GM06990 (cell line): ENCODE measurements at regions not wholly inside any gene's neighbourhood (a gene's known extent, or its start where the extent isn't known, plus 50 kb on each side); places are given as distances from the start of the nearest gene placed in this dataset.

ENCODE experiments used
- DNase-seq: peaks from one replicate; pipeline ENCODE4 v3.0.0-alpha.2; 2011; ENCODE audit not compliant: insufficient read length; ENCODE audit errors: extremely low read depth
- H3K27me3 ChIP-seq: replicated peaks from 2 replicates; pipeline ENCODE4 v1.6.0; 2011; ENCODE audit warnings: low read length; ENCODE audit not compliant: control insufficient read depth, insufficient read depth
- H3K36me3 ChIP-seq: 2 replicates; pipeline ENCODE4 v1.5.1; 2011; ENCODE audit warnings: low read length; ENCODE audit not compliant: control insufficient read depth, insufficient read depth
- H3K4me3 ChIP-seq: replicated peaks from 2 replicates; pipeline ENCODE4 v1.5.1; 2011; ENCODE audit warnings: low read depth, mild to moderate bottlenecking, control low read depth, low read length
- TF ChIP-seq, protein P1 (sequence below): IDR thresholded peaks from 2 replicates; pipeline ENCODE4 v1.5.1; 2011; ENCODE audit warnings: low read length, control low read depth, mild to moderate bottlenecking, inconsistent platforms; ENCODE audit not compliant: insufficient read depth, poor library complexity, severe bottlenecking

DNA sequence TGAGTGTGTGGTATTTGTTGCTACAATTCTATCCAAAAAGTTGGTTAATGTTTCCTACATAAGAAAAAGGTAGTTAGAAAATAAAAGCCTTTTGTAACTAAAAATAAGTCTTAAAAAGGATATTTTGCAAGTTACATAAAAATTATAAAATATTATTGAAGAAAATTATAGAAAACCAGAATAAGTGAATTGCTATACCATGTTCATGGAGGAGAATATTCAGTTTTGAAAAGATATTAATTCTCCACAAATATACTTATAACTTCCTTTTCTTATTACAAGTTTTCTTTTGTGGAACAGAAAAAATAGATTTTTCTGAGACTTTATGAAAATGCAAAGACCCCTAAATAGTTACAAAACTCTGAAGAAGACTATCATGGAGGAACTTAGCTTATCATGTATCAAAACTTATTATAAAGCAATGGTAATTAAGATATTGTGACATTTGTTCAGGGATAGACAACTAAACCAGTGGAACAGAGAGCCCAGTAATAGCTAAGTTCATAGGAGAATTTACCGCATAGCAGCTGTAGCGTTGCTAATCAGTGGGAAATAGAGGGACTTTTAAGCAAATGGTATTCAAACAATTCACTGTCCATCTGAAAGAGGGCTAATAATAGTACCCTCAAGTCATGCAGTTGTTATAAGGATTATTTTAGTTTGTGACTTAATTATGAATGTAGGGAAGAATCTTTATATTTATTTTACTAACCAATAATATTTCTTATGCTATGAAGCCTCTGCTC is 515.2 kb upstream of the ZNF608 start:
- Histone ChIP-seq H3K4me3 (no peak overlapping the region), H3K36me3 (no peaks in the 10 kb centered on the region), H3K27me3 (no peaks in the 10 kb centered on the region)
- DNase-seq, result no peak
- TF ChIP-seq, protein P1, sequence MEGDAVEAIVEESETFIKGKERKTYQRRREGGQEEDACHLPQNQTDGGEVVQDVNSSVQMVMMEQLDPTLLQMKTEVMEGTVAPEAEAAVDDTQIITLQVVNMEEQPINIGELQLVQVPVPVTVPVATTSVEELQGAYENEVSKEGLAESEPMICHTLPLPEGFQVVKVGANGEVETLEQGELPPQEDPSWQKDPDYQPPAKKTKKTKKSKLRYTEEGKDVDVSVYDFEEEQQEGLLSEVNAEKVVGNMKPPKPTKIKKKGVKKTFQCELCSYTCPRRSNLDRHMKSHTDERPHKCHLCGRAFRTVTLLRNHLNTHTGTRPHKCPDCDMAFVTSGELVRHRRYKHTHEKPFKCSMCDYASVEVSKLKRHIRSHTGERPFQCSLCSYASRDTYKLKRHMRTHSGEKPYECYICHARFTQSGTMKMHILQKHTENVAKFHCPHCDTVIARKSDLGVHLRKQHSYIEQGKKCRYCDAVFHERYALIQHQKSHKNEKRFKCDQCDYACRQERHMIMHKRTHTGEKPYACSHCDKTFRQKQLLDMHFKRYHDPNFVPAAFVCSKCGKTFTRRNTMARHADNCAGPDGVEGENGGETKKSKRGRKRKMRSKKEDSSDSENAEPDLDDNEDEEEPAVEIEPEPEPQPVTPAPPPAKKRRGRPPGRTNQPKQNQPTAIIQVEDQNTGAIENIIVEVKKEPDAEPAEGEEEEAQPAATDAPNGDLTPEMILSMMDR, result no peak

DNA sequence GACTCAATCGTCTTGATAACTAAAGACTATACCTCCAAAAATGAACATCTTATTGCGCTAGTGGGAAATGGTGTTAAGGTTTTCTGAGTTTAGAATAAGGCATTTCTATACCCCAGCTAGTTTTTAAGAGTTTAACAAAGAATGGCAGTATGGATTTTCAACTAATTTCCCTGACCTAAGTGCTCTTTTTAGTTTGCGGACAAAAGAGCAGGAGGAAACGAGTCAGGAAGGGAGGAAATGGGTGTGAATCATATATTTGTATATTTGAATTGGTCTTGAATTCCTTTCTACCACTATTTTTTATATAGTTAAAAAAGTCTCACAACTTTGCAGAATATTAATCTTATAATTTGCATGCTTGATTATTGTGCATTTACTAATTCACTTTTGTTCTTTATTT is 516.3 kb upstream of the ZNF608 start:
- Histone ChIP-seq H3K36me3 (no peaks in the 10 kb centered on the region), H3K27me3 (no peaks in the 10 kb centered on the region), H3K4me3 (no peak overlapping the region)
- DNase-seq, result no peak
- TF ChIP-seq, protein P1, result no peak

DNA sequence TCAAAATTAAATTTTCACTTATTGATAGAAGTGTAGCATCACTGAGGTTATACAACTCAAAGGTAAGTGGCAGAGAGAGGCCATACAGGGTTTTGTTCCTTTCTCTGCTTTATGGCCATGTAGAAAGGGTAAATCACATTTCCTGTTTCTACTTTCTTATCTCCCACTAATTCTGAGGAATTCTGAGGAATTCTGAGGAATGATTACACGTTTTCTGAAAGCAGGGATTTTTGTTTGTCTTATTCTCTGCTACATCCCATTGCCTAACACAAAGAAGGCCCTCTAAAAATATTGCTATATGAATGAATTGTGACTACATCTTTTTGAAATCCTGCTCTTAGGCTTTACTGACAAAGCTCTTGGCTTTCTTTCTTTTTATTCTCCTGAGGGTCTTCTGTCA is 516.9 kb upstream of the ZNF608 start:
- H3K36me3 ChIP-seq, result no peaks in the 10 kb centered on the region
- no peak overlapping the region for H3K4me3 ChIP-seq
- no peak for DNase-seq
- H3K27me3 ChIP-seq, result no peaks in the 10 kb centered on the region
- TF ChIP-seq, protein P1, result no peak

DNA sequence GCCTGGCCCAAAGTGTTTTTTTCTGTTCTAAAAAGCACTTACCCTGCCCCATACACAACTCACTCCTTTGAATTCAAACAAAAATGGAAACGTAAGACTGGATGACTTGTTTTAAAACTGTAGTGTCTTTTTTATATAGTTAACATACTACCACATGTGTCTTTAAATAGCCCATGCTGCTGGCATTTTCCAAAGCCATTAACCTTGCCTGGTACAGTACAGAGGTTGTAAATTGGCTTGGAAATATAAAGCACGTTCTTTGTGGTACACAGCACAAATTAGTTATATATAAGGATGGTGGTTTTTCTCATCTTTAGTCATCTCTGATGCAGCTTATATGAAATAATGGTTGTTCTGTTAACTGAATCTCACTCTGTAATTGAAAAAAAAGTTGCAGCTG is 519.7 kb upstream of the ZNF608 start:
- Histone ChIP-seq H3K36me3 (no peaks in the 10 kb centered on the region), H3K4me3 (no peak overlapping the region)
- TF ChIP-seq, protein P1, result no peak

DNA sequence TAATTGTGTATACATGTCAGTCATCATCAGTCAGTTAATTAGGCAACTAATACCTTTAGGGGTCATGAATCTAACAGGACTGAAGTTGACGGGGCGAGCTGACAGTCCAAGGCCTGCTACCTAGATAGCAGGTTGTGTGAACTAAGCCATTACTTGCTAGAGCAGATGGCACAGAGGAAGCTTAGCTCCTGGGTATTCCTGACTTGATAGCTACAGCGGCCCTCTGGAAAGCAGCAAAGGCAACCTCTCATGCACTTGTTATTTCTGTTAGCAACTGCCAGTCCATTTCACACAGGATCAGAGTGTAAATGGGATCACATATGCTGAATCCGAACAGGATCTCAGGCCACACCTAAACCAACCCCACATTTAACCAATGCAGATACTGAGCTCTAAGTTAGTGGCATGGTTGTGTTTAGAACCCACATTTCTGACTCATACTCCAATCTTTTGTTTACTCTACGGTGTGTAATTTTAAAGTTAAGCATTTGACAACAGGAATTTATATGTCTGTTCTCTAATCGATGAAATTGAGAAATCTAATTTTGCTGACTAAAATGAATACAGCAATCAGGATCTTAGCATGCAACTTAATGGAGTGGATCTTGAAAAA is 521.3 kb upstream of the ZNF608 start:
- TF ChIP-seq, protein P1, result no peak
- no peak for DNase-seq
- Histone ChIP-seq H3K36me3 (no peaks in the 10 kb centered on the region), H3K4me3 (no peak overlapping the region), H3K27me3 (no peaks in the 10 kb centered on the region)

More for the DNA sequence above, 519.7 kb upstream of the ZNF608 start:
- no peak for DNase-seq
- no peaks in the 10 kb centered on the region for H3K27me3 ChIP-seq

DNA sequence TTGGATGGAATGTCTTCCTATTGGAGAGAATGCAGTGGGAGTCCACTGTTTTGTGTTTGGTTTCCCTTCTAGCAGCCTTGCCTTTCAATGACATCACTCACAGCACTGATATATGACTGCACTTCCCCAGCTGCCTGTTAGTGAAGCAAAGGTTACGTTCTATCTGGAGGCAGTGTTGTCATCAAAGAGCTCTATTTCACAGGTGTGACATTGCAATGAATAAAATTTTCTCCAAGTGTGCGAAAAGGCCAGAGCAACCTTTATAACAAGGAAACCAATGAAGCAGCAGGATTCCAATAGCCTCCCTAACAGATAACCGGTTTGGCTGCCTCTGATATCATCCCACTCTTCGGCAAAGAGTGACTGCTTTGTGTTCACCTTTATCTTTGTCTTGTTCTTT is 523.5 kb upstream of the ZNF608 start:
- no peak overlapping the region for H3K4me3 ChIP-seq
- TF ChIP-seq, protein P1, result no peak
- no peak for DNase-seq
- H3K27me3 ChIP-seq, result no peaks in the 10 kb centered on the region
- H3K36me3 ChIP-seq, result no peaks in the 10 kb centered on the region
